ENCODE measurements at regions not wholly inside any gene's neighbourhood (a gene's known extent, or its start where the extent isn't known, plus 50 kb on each side); places are given as distances from the start of the nearest gene placed in this dataset.

- H3K79me2 ChIP-seq (ENCODE audit: insufficient read depth, low read length): no peaks in the 10 kb centered on the region
- no peak for DNase-seq (ENCODE audit: low read depth, low spot score)
- no peak overlapping the region for H3K4me3 ChIP-seq (replicated peaks in 1 of 2; ENCODE audit: low read depth in 1 of 2, low read length in 2 of 2)
- no peaks in the 10 kb centered on the region for H3K9me2 ChIP-seq (ENCODE audit: insufficient read depth)
- no peak overlapping the region for H3K9ac ChIP-seq (ENCODE audit: low read length)
- peaks cover 0 to 9% of the 10 kb centered on the region in 2 experiments; a peak in 1 of 4 replicates for H3K4me1 ChIP-seq (ENCODE audit: control insufficient read depth in 1 of 2, insufficient read depth in 2 of 2, low read length in 2 of 2)
- BruUV-seq (replicated peaks): no TSS peak
- POLR2A ChIA-PET: no interaction called here
- H3K36me3 ChIP-seq (ENCODE audit: control insufficient read depth in 1 of 2, insufficient read depth in 2 of 2, low read length in 2 of 2): no peaks in the 10 kb centered on the region
- H3K4me2 ChIP-seq (ENCODE audit: low read length): no peak overlapping the region
- no peaks in the 10 kb centered on the region for H4K20me1 ChIP-seq (ENCODE audit: insufficient read depth)
- no peak for TF ChIP-seq EZH2 (IDR thresholded peaks at IDR 0.05)
- TF ChIP-seq RAD21 (IDR thresholded peaks at IDR 0.05; ENCODE audit: low read depth): no peak
- RAD21 ChIA-PET (ENCODE audit: low non-redundant PET in 1 of 2, low total read pairs in 2 of 2, uncharacterized antibody in 2 of 2, unreplicated experiment in 2 of 2): no interaction called here
- CTCF ChIA-PET: no interaction called here
- no peak overlapping the region for H2AFZ ChIP-seq (ENCODE audit: low read depth, low read length, poor library complexity, severe bottlenecking)
- no peak for ATAC-seq
- no peaks in the 10 kb centered on the region for H3K9me3 ChIP-seq (ENCODE audit: control insufficient read depth in 1 of 2, insufficient read depth in 1 of 2, low read depth in 1 of 2, low read length in 2 of 2)
- H3K27me3 ChIP-seq (ENCODE audit: insufficient read depth, low read length): no peaks in the 10 kb centered on the region
- no peak overlapping the region for H3K27ac ChIP-seq (ENCODE audit: low read depth, low read length)
- intact Hi-C loops (cut with micrococcal nuclease): no loop called here
These were observed 72.5 kb downstream of the RAD51AP2 start for GRCh38 chr2:17445744-17446143.

GRCh38 chr2:17442334-17442733, 75.9 kb downstream of the RAD51AP2 start:
- ChIA-PET RAD21 (ENCODE audit: low non-redundant PET in 1 of 2, low total read pairs in 2 of 2, uncharacterized antibody in 2 of 2, unreplicated experiment in 2 of 2) (no interaction called here), POLR2A (no interaction called here), CTCF (interaction anchor here (1.0 kb wide), 1 partner anchor 229 kb away, joined by 4 read pairs; no protein-coding TSS in a partner anchor)
- H3K9me2 ChIP-seq (ENCODE audit: insufficient read depth): no peaks in the 10 kb centered on the region
- no peaks in the 10 kb centered on the region for H3K79me2 ChIP-seq (ENCODE audit: insufficient read depth, low read length)
- H3K9me3 ChIP-seq (ENCODE audit: control insufficient read depth in 1 of 2, insufficient read depth in 1 of 2, low read depth in 1 of 2, low read length in 2 of 2): no peaks in the 10 kb centered on the region
- no peaks in the 10 kb centered on the region for H4K20me1 ChIP-seq (ENCODE audit: insufficient read depth)
- ATAC-seq (no peak), DNase-seq (ENCODE audit: low read depth, low spot score) (no peak)
- H3K27me3 ChIP-seq (ENCODE audit: insufficient read depth, low read length): no peaks in the 10 kb centered on the region
- BruUV-seq (replicated peaks): no TSS peak
- H3K4me1 ChIP-seq (ENCODE audit: control insufficient read depth in 1 of 2, insufficient read depth in 2 of 2, low read length in 2 of 2): peaks cover 0 to 9% of the 10 kb centered on the region in 2 experiments; a peak in 1 of 4 replicates
- H2AFZ ChIP-seq (ENCODE audit: low read depth, low read length, poor library complexity, severe bottlenecking): no peak overlapping the region
- no peak overlapping the region for H3K4me3 ChIP-seq (replicated peaks in 1 of 2; ENCODE audit: low read depth in 1 of 2, low read length in 2 of 2)
- H3K9ac ChIP-seq (ENCODE audit: low read length): no peak overlapping the region
- 0 out of 2 replicates have a peak overlapping the region, but pooled peaks have one; percentile 42 for H3K4me2 ChIP-seq (ENCODE audit: low read length)
- intact Hi-C loops (cut with micrococcal nuclease): no loop called here
- no peak for TF ChIP-seq SRF (IDR thresholded peaks at IDR 0.05; ENCODE audit: low read depth)
- TF ChIP-seq EZH2phosphoT487 (IDR thresholded peaks at IDR 0.05; ENCODE audit: borderline replicate concordance): no peak
- TF ChIP-seq CEBPB (IDR thresholded peaks at IDR 0.05; ENCODE audit: low read depth): peak; percentile 22; the same call in 1 of the 2 replicates
- no peak for TF ChIP-seq JUND (IDR thresholded peaks at IDR 0.05)
- H3K36me3 ChIP-seq (ENCODE audit: control insufficient read depth in 1 of 2, insufficient read depth in 2 of 2, low read length in 2 of 2): no peaks in the 10 kb centered on the region
- H3K27ac ChIP-seq (ENCODE audit: low read depth, low read length): no peak overlapping the region

Measured in HCT116 (cell line).